T-helper 1 cell (primary cell): ENCODE measurements at regions not wholly inside any gene's neighbourhood (a gene's known extent, or its start where the extent isn't known, plus 50 kb on each side); places are given as distances from the start of the nearest gene placed in this dataset.
"Not testable (repeated sequence)": the region's sequence is repeated elsewhere in the genome, so short reads cannot be mapped to it uniquely, and the experiment has no call there.

Experiments used
- DNase-seq, 5 donors: peaks; one replicate each; pipeline ENCODE4 v3.0.0-alpha.2; 2012 to 2020

- DNase-seq, result no peak
Measured at GRCh38 chr4:66095065-66095464, 424.8 kb upstream of the EPHA5 start.

DNA sequence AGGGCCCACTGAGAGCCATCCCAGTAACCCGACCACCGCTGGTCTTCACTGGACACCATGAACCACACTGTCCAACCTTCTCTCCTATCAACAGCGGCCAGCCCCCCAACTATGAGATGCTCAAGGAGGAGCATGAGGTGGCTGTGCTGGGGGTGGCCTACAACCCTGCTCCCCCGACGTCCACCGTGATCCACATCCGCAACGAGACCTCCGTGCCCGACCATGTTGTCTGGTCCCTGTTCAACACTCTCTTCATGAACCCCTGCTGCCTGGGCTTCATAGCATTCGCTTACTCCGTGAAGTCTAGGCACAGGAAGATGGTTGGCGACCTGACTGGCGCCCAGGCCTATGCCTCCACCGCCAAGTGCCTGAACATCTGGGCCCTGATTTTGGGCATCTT, 423.8 kb upstream of the EPHA5 start:
- no peak for DNase-seq

DNA sequence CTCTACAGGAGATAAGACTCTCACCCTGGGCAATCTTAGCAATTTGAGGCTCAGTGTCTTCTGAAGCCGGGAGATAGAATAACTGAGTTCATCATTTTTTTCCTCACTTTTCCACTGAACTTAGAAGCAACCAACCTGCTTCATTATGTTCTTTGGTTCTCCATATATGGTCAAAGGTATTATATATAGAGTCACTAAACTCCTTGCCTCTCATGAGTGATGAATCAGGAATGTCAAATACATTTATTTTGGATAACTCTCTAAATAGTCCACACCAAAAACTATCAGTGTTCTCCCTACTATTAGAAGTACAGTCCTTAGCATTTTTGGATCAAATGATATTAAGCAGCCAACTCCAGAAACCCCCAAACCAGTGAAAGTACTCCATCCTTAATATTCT, 421.5 kb upstream of the EPHA5 start:
- DNase-seq, result no peak

DNA sequence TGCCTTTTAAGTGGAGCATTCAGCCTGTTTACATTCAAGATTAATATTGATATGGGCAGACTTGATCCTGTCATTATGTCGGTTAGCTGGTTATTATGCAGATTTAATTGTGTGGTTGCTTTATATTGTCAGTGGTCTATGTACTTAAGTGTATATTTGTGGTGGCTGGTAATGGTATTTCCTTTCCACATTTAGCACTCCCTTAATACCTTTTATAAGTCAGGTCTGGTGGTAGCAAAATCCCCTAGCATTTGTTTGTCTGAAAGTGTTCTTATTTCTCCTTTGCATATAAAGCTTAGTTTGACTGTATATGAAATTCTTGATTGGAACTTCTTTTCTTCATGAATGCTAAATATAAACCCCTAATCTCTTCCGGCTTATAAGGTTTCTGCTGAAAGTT, 403.7 kb upstream of the EPHA5 start:
- DNase-seq, result no peak

DNA sequence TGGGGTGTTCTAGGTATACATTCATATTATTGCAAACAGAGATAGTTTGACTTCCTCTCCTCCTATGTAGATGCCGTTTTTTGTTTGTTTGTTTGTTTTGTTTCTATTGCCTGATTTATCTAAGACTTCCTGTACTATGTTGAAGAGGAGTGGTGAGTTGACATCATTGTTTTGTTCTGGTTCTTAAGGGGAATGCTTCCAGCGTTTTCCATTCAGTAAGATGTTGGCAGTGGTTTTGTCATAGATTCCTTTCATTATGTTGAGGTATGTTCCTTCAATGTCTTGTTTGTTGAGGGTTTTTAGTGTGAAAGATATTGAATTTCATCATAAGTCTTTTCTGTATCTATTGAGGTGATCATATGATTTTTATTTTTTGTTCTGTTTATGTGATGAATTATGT, 401.6 kb upstream of the EPHA5 start:
- DNase-seq, result no peak

DNA sequence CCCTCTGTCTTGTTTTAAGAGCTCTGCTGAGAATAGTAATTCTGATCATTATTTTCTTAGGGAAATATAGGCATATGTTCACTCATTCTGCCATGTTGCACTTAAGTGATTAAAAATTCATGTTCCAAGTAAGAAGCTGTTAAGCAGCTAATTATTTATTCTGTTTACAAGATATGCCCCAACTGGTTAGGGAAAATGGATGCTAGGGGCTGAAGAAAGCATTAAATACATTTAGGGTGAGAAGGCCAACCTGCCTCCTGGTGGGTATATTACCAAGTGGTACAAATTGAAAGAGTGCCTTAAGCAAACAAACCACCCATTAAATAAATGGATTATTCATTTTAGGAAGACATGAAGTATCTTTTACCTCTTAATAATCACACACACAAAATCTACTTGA, 392.6 kb upstream of the EPHA5 start:
- DNase-seq, result no peak

DNA sequence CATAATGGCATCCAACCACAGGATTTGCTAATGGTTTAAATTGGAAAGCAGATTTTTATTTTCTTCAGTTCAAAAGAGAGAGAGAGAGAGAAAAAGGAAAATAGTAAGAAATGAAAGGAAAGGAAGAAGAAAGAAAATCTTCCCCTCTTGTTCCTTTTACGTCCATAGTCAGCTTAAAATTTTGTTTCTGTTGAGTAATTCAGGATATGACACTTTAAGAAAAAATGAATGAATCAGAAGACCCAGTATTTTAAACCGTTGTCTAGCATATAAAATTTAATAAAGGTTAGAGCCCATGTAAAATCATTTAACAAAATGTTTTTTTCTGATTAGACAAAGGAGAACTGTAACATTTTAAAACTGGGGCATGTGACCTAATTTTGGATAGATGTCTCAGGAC, 391.8 kb upstream of the EPHA5 start:
- DNase-seq, result no peak

GRCh38 chr4:66059556-66059955, 389.3 kb upstream of the EPHA5 start:
- DNase-seq, result no peak

- DNase-seq, result no peak
Measured at GRCh38 chr4:66059136-66059535, 388.8 kb upstream of the EPHA5 start.

GRCh38 chr4:66055999-66056398, 385.7 kb upstream of the EPHA5 start:
- no peak for DNase-seq

DNA sequence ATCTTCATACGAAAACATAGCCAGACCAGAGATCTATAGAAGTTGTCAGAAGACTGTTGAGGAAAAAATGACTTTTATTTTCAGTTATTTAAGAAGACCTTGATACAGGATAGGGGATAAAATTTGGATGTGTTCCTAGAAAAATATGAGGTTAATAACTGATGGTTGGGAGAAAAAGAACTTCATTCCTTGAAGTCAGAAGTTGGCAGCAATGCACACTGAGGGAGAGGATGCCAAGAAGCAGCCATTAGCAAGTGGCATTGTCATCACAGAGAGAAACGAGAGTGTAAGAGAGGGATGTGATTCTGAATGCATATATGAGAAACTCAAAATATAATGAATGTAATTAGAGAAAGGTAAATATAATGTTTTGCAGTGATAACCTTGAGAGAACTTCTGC, 382.1 kb upstream of the EPHA5 start:
- DNase-seq, result no peak

GRCh38 chr4:66048861-66049260, 378.6 kb upstream of the EPHA5 start:
- no peak for DNase-seq

DNA sequence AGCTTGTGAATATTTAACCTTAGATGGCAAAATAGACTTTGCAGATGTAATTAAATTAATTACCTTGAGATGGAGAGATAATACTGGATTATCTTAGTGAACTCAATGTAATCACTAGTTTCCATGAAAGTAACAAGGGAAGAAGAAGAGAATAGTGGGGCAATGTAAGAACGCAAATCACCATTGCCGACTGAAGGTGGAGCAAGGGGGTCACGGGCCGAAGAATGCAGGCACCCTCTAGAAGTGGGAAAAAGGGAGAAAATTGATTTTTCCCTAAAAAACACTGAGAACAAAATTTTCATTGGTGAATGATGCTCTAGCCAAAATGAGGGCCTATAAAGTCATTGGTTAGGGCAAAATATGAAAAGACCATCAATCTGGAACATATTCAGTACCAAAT, 375.6 kb upstream of the EPHA5 start:
- DNase-seq, result no peak

GRCh38 chr4:66035701-66036100, 365.4 kb upstream of the EPHA5 start:
- DNase-seq, result no peak

GRCh38 chr4:66034671-66035070, 364.4 kb upstream of the EPHA5 start:
- DNase-seq, result no peak

DNA sequence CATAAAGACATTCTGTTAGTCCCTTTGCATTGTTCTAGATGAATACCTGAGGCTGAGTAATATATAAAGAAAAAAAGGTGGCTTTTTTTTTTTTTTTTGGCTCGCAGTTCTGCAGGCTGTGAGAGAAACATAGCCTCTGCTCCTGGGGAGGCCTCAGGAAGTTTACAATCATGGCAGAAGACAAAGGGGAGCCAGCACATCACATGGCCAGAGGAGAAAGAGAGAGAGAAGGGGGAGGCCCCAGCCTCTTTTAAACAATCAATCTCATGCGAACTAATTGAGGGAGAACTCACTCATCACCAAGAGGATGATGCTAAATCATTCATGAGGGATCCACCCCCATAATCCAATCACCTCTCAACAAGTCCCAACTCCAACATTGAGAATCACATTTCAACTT, 364.0 kb upstream of the EPHA5 start:
- no peak for DNase-seq

DNA sequence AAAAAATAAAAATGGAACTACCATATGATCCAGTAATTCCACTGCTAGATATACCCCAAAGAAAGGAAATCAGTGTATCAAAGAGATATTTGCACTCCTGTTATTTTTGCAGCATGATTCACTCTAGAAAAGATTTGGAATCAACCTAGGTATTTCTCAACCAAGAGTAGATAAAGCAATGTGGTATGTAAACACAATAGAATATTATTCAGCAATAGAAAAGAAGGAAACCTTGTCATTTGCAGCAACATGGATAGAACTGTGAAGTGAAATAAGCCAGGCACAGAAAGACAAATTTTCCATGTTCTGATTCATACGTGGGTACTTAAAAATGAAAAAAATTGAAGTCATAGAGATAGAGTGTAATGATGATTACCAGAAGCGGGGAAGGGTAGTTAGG, 362.3 kb upstream of the EPHA5 start:
- no peak for DNase-seq

DNA sequence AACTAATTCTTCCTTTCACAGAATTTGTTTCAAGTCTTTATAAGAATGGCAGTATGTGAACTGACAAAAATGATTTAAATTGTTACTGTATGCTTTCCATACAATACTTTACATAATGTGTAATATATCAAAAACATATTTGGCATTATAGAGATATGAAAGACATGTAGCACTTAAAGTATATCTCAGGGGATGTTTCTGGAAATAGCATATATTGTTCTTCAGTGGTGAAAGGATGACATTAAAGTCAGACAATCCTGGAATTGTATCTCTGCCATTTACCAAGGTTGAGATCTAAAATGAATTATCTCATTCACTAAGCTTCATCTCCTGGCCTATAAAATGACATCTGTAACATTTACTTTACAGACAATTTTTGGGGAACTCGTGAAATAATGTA, 358.4 kb upstream of the EPHA5 start:
- no peak for DNase-seq

- no peak for DNase-seq
Measured at GRCh38 chr4:66023061-66023460, 352.8 kb upstream of the EPHA5 start.

GRCh38 chr4:66017671-66018070, 347.4 kb upstream of the EPHA5 start:
- DNase-seq, result no peak

DNA sequence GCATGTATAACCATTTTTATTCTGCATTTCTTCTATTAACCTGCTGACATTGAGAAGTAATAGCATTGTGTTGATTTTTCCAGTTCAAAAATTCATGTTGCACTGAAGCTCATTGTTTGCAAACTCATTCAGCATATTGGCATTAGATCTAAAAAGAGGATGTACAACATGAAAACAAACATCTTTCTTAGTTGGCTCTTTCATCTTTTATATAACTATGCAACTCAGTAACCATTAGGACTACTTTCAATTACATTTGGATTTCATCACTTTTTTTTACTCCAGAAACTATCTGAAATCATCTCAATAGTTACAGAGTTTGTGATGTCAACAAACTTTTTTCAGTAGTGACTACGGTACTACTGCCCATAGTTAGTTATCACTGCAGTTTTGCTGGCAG, 346.0 kb upstream of the EPHA5 start:
- no peak for DNase-seq

- no peak for DNase-seq
Measured at GRCh38 chr4:66014146-66014765, 344.0 kb upstream of the EPHA5 start.

DNA sequence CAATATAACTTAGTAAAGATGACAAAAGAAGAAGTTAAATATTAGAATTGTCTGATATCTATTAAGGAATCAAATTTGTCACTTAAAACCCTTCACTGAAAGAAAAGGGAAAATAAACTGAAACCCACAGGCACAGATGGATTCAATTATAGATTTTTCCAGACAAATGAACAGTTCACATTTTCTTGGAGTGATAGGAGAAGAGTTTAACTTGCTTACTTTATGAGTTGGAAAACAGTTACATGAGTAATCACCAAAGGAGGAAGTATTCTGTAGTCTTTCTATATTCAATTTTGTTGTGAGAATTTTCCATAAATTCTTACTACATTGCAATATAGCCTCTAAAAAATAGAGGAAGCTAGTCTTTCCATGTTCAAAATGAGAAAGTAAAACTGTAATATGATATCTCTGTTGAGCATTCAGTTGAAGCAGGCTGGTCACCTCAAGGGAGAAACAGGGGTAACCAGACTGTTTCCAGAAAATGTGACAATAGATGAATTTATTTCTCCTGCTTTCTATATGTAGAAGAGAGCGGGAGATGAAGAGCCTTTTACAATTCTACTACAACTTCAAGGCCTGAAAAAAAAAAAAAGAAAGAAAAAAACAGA, 330.3 kb upstream of the EPHA5 start:
- DNase-seq, result no peak

DNA sequence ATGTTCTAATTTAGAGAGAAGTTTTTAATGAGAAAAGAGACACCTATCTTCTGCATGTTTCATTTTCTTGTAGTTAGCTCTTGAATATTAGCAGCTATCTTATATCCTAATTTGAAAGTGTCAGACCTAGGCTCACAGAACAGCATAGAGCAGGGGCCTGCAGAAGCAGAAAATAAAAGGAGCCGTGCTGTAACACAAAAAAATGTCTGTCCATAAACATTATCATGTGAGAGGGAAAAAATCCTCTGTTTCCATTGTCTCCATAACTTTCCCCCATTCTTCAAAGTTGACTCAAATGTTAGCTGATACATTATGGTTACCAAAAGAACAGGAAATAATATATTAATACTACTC, 329.2 kb upstream of the EPHA5 start:
- DNase-seq, result no peak

- DNase-seq, result not testable (repeated sequence)
Measured at GRCh38 chr4:65998807-65999517, 328.7 kb upstream of the EPHA5 start.
